NCI-H128 (cell line): ENCODE measurements at regions not wholly inside any gene's neighbourhood (a gene's known extent, or its start where the extent isn't known, plus 50 kb on each side); places are given as distances from the start of the nearest gene placed in this dataset.
"Not testable (repeated sequence)": the region's sequence is repeated elsewhere in the genome, so short reads cannot be mapped to it uniquely, and the experiment has no call there.

ENCODE experiments used
- DNase-seq: peaks from one replicate; lab custom pipeline; 2025; ENCODE audit not compliant: unreplicated experiment; lab: John Stamatoyannopoulos, UW

DNA sequence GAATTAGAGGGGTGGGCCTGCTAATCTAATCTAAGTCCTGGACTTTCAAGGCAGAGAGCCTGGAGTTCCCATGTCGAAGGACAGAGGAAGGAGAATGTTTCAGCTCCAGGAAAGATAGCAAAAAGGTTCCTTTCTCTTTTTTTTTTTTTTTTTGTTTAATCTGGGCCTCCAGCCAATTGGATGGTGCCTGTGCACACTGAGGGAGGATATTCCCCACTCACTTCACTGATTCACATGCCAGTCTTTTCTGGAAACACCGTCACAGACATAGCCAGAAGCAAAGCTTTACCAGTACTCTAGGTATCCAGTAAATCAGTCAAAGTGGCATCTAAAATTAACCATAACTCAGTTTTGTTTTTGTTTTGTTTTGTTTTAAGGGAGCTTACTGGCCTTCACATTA is 721.1 kb downstream of the TENT5A start:
- no peak for DNase-seq

DNA sequence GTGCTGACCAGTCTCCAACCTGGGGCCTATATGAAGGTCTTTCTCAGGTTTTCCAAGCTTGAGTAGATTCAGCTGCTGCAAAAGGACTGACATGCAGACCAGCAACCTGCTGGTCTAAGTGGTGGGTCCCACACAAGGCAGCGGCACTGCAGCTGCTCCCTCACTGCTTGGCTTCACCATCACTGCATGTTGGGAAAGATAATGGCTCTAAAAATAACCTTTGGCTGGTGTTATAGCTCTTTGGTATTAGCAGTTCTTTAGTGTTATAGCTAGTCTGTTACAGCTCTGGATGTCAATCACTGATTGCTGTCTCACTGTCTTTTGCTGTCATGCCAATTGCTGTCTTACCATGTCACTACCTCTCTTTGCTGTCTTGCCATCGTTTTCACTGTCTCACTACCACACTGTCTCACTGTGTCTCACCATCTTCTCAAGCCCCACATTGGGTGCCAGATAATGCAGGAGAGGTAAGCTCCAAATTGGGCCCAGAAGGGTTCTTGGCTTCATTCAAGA is 726.4 kb downstream of the TENT5A start:
- no peak for DNase-seq

DNA sequence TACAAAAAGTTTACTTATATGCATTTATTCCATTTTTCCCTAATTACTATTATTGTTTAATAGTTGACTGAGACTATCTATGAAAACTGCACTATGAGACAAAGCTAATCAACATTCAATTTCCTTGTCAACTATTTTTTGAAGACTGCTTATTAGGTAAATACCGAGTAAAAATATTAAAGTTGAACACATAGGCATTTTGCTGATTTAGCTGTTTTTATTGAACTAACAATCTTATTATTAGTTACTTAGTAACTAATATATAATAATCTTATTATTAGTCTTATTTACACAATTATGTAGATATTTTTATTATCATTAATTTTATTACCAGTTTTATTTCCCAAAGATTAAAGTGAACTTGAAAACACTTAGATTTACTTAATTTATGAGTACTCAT is 728.8 kb downstream of the TENT5A start:
- no peak for DNase-seq

DNA sequence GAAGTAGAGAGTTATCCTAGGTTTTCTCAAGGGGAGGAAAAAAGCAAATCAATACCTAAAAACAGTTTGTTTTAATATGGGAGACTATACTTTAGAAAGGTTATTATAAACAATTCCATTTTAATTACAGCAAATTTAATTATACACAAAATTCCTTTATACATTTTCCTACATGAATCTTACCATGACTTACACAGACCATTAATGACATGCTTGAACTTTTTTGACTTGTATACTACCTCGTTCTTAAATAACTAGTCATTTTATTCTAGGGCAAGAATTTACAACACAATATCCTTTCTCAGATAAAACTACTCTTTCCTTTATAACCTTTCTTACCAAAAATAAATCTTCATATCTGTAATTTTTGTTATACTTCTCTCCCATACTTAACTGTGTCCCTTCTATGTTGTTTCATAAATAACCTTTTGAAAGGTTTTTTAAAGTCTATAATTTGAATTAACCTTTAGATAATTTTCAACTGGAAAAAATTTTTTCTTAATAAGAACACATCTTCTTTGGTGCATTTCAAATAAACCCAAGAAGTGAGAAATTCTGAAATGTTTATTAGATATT is 729.4 kb downstream of the TENT5A start:
- no peak for DNase-seq

DNA sequence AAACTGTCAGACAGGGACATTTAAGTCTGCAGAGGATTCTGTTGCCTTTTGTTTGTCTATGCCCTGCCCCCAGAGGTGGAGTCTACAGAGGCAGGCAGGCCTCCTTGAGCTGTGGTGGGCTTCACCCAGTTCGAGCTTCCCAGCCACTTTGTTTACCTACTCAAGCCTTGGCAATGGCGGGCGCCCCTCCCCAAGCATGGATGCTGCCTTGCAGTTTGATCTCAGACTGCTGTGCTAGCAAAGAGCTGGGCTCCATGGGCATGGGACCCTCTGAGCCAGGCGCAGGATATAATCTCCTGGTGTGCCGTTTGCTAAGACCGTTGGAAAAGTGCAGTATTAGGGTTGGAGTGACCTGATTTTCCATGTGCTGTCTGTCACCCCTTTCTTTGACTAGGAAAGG is 734.9 kb downstream of the TENT5A start:
- not testable (repeated sequence) for DNase-seq

DNA sequence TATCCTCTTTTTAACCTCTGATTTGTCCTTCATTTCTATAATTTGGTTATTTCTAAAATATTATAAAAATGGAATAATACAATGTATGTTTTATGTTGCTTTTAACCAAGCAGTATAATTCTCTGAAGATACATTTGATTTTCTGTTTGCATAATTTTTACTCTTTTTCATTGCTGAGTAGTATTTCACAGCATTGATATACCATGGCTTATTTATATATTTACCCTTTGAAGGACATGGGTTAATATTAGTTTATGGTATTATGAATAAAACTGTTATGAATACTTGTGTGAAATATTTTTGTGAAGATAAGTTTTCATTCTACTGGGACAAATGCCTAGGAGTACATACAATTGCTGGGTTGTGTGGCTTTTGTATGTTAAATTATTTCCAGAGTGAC is 748.6 kb downstream of the TENT5A start:
- DNase-seq = no peak

DNA sequence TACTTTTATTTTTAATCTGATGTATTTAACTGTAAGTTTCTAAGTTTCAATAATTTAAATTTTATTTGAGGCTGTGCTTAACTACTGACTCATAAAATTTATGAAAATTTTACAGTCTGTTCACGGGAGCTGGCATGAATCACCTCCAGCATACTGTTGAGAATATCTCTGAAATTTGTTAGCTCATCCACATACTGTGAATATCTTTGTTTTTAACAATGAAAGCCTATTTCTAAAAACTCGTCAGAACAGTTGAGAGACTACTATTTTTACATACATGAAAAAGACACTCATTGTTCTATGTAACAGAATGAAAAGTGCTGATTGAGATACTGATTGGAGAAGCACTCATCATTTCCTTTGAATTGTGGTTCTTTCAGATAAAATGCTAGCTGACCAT is 749.3 kb downstream of the TENT5A start:
- DNase-seq = no peak

DNA sequence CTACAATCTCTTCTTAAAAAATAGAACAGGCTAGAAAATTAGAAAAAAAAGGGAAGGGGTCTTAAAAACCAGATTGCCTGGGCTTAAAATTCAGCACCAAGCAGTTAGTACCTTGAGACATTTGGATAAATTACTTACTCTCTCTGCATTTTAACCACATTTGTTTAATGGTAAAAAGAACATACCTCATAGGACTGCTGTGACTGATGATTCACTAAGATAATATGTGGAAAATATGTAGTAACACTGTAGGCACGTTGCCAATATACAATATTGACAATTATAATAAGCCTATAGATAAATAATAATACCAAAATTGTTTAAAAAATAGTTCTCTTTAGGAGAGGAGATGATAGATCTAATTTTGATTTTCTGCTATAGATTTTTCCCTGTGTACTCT is 750.4 kb downstream of the TENT5A start:
- DNase-seq = no peak

DNA sequence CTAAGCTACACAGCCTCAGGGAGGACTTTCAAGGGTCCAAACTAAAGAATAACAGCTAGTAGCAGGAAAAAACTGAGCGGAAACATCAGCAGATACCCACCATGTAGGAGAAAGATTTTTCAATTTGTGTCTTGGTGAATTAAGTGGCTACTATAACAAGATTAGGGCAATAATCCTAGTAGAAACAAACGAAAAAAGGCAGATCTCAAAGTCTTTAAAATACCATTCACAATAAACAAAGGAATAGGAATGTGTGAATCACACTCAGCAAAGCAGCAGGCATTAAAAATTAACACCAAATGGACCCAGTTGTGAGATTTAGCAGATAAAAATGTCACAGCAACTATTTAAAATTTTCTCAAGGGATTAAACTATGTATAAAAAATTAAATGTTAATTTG is 761.2 kb downstream of the TENT5A start:
- DNase-seq = no peak

DNA sequence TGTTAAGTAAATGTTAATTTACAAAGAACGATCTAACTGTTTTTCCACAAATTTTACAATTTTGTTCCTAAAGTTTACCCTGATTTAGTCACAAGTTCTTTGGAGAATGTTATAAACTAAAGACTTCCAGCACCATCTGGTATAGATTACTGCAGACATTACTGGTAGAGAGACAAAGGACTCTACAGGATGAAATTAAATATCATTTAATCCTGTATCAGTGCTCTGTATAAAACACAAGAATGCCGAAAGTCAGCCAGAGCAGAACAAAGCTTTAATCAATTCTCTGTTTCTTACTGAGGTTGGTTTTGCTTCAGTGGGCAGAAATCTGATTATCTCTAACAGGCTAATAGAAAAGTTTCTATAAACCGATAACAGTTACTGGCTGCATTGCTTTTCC is 763.6 kb downstream of the TENT5A start:
- DNase-seq = no peak

DNA sequence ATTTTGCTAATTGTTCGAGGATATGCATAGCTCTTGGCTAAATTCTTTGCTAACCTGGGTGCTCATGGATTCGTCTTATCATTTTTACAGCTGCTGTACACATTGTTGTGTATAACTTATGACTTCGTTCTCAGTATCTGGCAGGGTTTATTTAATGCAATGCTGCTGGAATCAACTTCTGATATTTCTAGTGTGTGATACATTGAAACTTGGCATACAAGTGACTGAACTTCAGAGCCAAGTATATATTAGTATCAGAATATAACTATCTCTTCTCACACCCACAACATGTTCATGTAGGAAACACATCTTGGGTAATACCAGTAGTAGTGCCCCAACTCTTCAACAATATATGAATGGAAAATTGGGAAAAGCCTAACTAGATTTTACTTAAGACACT is 764.2 kb downstream of the TENT5A start:
- DNase-seq = no peak

DNA sequence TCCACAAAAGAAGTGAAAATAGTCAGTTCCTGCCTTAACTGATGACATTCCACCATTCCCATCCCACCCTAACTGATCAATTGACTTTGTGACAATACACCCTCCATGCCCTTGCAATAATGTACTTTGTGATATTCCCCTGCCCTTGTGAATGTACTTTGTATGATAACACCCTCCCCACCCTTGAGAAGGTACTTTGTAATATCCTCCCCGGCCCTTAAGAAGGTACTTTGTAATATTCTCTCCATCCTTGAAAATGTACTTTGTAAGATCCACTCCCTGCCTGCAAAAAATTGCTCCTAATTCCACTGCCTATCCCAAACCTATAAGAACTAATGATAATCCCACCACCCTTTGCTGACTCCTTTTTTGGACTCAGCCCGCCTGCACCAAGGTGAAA is 771.3 kb downstream of the TENT5A start:
- not testable (repeated sequence) for DNase-seq

DNA sequence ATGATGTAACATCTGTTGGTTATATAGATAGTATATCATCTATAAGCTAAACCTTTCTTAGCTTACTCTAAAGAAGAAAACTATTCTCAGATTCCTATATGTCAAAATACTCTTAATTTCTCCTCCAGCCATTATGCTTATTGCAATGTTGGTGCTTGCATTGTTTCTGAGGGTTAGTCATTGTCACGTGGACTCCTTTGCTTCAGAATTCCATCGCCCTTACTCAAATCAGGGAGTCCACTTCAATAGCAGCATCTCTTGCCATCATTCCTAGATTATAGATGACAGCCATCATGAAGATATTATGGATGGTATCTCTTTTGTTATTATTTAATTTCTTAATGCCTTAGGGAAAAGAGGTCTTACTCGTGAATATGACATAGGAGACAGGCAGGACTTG is 776.1 kb downstream of the TENT5A start:
- DNase-seq = no peak

DNA sequence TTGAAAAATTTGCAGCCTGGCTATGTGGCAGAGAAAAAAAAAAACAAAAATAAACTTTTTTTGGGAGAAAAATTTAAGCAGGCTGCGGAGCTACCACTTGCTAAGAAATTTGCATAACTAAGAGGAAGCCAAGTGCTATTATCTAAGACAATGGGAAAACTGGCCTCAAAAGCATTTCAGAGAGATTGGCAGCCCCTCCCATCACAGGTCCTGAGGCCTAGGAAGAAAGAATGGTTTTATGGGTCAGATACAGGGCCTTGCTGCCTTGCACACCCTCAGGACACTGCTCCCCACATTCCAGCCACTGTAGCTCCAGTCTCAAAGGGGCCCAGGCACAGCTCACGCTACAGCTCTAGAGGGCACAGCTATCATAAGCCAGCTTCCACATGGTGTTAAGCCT is 777.9 kb downstream of the TENT5A start:
- no peak for DNase-seq

DNA sequence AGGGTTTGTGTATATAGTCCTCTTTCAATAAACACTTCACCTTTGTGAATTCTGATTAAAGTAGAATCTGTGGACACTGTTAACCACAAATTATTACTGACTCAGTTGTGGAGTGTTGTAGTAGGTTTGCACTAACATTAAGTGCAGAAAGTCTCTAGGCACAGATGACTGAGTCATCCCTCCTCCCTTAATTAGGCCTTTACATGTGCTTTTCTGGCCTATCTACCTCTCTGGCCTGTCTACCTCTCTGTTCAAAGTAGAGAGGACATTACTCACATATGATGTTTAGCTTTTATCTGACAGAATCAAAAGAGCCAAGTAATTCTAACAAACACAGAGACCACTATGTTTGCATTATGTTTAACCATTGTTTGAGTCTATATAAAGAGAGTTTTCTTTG is 783.0 kb downstream of the TENT5A start:
- DNase-seq = no peak

DNA sequence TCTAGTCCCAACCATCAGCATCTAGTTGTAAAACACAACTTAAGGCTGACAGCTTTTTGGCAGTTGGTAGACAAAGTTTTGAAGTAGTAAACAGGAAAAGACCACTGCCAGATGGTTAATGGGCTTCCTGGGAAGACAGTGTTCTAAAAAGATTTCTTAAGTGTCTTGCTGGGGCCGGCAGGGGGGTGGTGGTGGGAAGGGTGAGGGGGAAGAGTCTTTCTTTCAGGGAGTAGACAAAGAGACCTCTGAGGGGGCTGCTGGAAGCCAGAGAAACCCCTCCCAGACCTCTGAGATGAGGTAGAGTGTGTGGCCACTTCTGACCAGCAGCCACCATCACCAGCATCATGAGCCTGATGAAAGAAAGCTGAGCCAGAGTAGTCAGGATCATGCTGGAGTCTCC is 784.9 kb downstream of the TENT5A start:
- DNase-seq = no peak

DNA sequence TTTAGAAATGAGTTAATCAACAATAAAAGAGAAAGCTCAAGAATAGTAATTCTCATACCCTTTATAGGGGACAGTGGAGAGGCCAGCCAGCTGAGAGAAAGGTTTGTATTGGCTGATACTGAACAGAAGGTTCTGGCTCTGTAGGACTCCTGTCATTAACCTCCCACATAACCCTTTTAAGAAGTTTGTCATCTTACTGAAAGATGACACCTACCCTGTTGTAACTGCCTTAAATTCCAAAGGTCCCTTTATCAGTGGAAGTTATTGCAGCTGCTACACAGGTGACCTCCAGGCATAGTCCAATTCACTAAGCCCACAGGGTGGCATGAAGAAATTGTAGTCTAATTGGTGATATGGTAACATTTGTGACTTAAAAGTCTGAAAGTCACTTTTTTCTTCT is 790.1 kb downstream of the TENT5A start:
- DNase-seq = no peak

DNA sequence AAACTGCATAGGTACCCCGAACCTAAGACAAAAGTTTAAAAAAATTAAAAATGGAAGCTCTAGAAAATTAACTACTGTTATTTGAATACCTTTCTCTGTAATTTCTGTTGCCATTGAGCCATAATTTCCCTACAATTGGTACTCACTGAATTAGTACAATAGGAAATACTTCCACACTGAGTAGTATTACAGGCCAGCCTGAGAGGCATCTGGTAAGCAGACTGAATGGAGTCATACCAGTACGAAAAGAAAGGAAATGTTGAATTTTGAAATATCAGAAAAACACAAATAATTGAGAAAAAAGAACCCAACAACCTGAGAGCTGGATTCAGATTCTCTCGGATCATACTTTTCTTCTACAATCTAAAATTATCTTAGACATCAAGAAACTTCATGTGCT is 791.3 kb downstream of the TENT5A start:
- no peak for DNase-seq

DNA sequence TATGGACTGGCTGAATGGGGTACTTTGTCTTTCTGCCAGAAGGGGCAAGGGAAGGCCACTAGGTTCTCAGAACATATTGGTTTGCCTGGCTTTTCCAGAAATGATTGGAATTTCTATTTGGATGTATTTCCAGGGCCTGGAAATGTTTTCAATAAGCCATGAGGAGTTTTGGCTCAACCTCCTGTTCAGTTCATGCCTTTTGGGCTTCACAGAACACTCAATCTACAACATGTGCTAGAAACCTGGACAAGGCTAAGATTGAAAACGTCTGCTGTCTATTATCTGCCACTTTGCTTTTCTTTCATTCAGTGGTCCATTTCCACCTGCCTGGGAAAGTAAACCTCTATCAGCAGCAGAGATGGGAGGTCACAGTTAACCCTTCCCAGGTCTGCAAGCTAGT is 793.4 kb downstream of the TENT5A start:
- DNase-seq = no peak

DNA sequence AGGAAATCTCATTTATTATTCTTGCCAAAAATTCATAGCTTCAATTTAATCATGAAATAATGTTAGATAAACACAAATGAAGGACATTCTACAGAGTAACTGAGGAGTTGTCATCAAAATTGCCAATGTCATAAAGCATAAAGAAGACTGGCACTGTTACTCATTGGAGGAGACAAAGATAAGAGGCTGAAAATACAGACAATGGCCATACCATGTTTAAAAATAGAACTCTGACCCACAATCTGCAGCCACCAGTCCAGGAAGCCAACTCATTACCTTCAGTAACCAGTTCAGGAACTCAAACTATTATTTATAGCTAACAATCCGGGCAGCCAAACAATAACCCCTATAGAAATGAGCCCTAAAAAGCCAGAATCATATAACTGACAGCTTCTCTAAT is 795.6 kb downstream of the TENT5A start:
- DNase-seq = no peak

DNA sequence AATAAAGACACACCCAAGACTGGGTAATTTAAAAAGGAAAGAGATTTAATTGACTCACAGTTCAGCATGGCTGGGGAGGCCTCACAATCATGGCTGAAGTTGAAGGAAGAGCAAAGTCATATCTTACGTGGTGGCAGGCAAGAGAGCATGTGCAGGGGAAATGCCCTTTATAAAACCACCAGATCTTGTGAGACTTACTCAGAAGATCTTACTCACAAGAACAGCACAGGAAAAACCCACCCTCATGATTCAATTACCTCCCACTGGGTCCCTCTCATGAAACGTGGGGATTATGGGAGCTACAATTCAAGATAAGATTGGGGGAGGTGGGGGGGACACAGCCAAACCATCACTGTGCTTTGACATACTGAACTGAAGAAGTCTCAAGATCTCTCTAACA is 800.0 kb downstream of the TENT5A start:
- DNase-seq = not testable (repeated sequence)

DNA sequence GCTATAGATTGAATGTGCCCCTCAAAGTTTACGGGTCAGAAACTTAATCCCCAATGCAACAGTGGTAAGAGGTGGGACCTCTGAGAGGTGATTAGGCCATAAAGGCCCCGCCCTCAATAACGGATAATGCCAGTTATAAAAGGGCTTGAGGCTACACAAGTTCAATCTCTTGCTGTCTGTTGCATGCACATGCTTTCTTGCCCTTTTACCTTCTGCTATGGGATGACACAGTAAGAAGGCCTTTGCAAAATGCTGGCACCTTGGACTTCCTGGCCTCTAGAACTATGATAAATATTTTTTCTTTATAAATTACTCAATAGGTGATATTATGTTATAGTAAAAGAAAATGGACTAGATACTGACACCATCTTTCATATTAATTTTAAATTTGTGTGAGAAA is 806.1 kb downstream of the TENT5A start:
- no peak for DNase-seq

DNA sequence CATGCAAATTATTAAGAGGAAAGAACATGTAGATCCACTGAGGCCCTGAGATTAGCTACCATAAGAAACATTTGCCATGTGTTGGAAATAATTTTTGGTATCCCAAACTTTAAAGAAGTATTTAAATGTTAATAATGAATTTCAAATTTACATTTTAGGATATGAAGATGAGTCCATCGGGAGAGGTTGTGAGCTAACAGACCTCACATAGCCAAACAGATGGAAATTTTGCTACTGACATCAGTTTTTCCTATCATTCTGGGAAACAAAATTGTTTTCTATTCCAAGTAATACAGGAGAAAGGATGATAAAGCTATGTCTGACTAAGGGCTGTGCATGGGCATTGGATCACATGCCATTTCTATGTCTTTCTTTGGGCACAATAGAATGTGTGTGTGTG is 809.6 kb downstream of the TENT5A start:
- no peak for DNase-seq

DNA sequence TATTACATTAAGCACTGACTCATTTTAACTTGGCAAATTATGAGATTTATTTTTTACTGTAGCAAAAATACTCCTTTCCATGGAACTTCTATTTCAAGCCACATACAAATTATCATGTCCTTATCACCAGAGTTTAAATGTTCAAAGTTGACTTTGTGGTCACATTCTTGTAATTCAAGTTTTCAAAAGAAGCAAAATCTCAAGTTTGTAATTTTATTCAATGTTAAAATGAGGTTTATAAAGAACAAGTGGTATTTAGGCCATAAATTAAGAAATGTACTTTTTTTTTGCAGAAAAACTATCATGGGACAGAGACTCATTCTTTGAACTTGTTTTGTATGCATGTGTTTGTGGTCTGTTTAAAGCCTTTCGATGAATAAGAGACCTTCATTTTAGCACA is 811.5 kb downstream of the TENT5A start:
- DNase-seq = no peak
